ENCODE measurements at regions not wholly inside any gene's neighbourhood (a gene's known extent, or its start where the extent isn't known, plus 50 kb on each side); places are given as distances from the start of the nearest gene placed in this dataset.

DNA sequence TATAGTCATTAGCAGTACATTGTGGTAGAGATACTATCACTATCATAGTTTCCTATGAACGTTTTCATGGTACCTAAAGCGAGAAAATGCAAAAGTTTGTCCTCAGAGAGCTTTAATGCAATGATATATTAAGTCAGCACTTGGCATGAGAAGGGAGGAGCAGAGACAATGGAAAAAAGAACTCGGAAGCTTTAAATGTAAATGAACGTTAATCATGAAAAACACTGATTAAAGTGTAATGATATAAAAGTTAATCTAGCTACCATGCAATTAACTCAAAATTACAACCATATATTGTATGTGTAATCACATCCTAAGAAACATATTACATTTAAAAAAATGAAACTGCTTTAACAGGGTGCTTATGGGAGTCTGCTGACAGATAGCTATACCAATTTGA lies 282.7 kb downstream of the HDGFL1 start:
- Histone ChIP-seq H3K27me3 (no peaks in the 10 kb centered on the region), H3K4me3 (replicated peaks in 1 of 3) (no peak overlapping the region), H3K9me3 (no peaks in the 10 kb centered on the region), H3K27ac (no peak overlapping the region), H3K36me3 (no peaks in the 10 kb centered on the region), H3K4me1 (no peaks in the 10 kb centered on the region)
- no peak for DNase-seq
- WGBS, 2 donors = 79 to 85% methylated on average over 4 of the region's 4 CpGs
- TF ChIP-seq, protein P1, sequence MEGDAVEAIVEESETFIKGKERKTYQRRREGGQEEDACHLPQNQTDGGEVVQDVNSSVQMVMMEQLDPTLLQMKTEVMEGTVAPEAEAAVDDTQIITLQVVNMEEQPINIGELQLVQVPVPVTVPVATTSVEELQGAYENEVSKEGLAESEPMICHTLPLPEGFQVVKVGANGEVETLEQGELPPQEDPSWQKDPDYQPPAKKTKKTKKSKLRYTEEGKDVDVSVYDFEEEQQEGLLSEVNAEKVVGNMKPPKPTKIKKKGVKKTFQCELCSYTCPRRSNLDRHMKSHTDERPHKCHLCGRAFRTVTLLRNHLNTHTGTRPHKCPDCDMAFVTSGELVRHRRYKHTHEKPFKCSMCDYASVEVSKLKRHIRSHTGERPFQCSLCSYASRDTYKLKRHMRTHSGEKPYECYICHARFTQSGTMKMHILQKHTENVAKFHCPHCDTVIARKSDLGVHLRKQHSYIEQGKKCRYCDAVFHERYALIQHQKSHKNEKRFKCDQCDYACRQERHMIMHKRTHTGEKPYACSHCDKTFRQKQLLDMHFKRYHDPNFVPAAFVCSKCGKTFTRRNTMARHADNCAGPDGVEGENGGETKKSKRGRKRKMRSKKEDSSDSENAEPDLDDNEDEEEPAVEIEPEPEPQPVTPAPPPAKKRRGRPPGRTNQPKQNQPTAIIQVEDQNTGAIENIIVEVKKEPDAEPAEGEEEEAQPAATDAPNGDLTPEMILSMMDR (IDR thresholded peaks at IDR 0.05) = no peak
- no peak for TF ChIP-seq POLR2A (IDR thresholded peaks at IDR 0.05)
- intact Hi-C loops (cut with DNase I) = no loop called here

DNA sequence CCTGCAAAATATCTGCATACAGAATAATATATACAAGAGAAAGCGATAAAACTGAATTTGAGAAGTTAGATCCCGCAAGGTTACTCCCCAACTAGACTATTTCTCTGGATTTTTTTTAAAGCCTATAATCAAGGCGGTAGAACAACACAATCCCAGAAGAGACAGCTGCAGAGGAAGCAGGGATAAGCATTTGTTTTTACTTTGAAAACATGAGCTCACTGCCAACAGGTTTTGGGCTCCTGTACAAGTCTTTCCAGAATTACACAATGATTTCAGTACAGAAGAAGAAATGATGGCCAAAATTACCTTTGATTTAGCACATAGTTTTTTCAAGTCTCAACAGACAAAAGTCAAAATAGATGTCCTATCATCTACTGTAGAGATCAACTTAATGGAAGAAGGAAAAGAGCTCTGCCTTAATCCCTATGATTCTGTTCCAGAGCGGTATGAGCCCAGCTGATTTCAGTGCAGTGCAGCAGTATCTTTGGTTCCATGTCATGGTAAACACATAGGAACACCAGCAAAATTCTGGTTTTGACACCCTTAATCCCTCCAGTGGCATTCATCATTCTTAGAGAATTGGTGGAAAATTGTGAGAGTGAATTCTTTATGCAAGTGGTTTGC lies 304.3 kb downstream of the HDGFL1 start:
- H3K27me3 ChIP-seq = no peaks in the 10 kb centered on the region
- TF ChIP-seq, protein P1 (IDR thresholded peaks at IDR 0.05) = no peak
- TF ChIP-seq POLR2A (IDR thresholded peaks at IDR 0.05) = no peak
- no peak overlapping the region for H3K27ac ChIP-seq
- H3K36me3 ChIP-seq = no peaks in the 10 kb centered on the region
- H3K4me3 ChIP-seq (replicated peaks in 1 of 3) = no peak overlapping the region
- H3K9me3 ChIP-seq = no peaks in the 10 kb centered on the region
- WGBS, 2 donors = 71 to 77% methylated on average over 4 of the region's 4 CpGs
- intact Hi-C loops (cut with DNase I) = no loop called here
- peak in 1 of 2 donors; percentile 9 for DNase-seq
- H3K4me1 ChIP-seq = peaks cover 3 to 4% of the 10 kb centered on the region in 2 donors

DNA sequence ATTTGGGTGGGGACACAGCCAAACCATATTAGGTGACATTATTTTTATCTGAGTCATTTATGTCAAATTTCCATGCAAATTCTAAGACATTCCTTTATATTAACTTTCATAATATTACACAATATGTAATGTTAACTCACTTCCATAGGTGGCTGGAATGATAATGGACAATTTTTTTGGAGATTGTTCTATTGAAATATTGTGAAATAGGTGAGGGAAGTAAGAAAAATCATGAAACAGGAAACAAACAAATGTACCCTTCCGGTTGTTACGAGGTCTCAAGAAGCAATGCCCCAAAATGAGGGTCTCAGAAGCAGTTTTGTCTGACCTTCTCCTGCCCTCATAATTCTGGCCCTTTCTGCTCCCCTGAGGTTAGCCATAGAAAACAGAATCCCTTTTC lies 306.5 kb downstream of the HDGFL1 start:
- Histone ChIP-seq H3K27me3 (no peaks in the 10 kb centered on the region), H3K27ac (no peak overlapping the region), H3K9me3 (no peaks in the 10 kb centered on the region), H3K4me3 (replicated peaks in 1 of 3) (no peak overlapping the region), H3K36me3 (no peaks in the 10 kb centered on the region), H3K4me1 (peaks cover 6 to 7% of the 10 kb centered on the region in 2 donors)
- no peak for TF ChIP-seq POLR2A (IDR thresholded peaks at IDR 0.05)
- TF ChIP-seq, protein P1 (IDR thresholded peaks at IDR 0.05) = no peak
- DNase-seq = no peak
- WGBS, 2 donors = 91 to 98% methylated on average over 2 of the region's 2 CpGs
- intact Hi-C loops (cut with DNase I) = no loop called here

DNA sequence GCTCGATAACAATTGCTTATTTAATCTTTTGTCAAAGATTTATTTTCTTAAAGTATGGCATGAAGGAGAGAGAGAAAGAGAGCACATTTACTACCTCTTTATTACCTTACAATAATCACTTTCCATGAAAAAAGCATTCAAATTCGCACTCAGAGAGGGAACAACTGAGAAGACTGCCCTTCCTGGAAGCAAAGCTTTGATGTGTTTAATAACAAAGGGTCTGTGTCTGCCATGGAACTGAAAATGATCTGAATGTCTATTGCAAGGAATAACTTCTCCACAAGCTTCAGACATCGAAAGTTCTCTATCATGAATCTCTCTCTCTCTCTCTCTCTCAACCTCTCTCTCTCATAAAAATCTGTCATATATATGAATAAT lies 308.9 kb downstream of the HDGFL1 start:
- no peak for DNase-seq
- H3K27ac ChIP-seq = no peak overlapping the region
- H3K4me1 ChIP-seq = peaks cover 11 to 13% of the 10 kb centered on the region in 2 donors
- H3K27me3 ChIP-seq = no peaks in the 10 kb centered on the region
- TF ChIP-seq POLR2A (IDR thresholded peaks at IDR 0.05) = no peak
- TF ChIP-seq, protein P1 (IDR thresholded peaks at IDR 0.05) = no peak
- no peak overlapping the region for H3K4me3 ChIP-seq (replicated peaks in 1 of 3)
- no peaks in the 10 kb centered on the region for H3K9me3 ChIP-seq
- WGBS, 2 donors = 68% methylated on average over 3 of the region's 3 CpGs
- intact Hi-C loops (cut with DNase I) = no loop called here
- H3K36me3 ChIP-seq = no peaks in the 10 kb centered on the region

DNA sequence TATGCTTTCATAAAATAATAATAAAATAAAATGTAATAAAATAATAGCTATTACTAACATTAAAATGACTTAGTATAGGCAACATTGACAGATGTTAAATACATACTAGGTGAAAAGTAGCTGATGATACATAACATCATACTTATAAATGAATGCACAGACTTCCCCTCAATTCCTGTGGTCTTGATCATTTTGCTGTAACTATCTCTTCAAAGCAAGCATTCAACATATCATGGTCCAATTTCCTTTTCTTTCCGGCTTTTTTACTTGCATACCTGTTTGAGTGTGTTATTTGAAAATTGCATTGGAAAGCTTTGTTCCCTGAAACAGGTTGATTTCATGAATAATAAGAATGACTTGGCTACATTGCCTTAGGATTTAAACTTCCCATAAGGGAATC lies 309.3 kb downstream of the HDGFL1 start:
- Histone ChIP-seq H3K4me3 (replicated peaks in 1 of 3) (no peak overlapping the region), H3K4me1 (peaks cover 10 to 12% of the 10 kb centered on the region in 2 donors), H3K27me3 (no peaks in the 10 kb centered on the region), H3K36me3 (no peaks in the 10 kb centered on the region), H3K9me3 (no peaks in the 10 kb centered on the region), H3K27ac (no peak overlapping the region)
- intact Hi-C loops (cut with DNase I) = no loop called here
- 87 to 94% methylated on average over 1 of the region's 1 CpG for WGBS, 2 donors
- TF ChIP-seq, protein P1 (IDR thresholded peaks at IDR 0.05) = no peak
- no peak for TF ChIP-seq POLR2A (IDR thresholded peaks at IDR 0.05)
- no peak for DNase-seq

Measured in thyroid gland (tissue), 4 donors.